ENCODE measurements at regions not wholly inside any gene's neighbourhood (a gene's known extent, or its start where the extent isn't known, plus 50 kb on each side); places are given as distances from the start of the nearest gene placed in this dataset.
"Not testable (repeated sequence)": the region's sequence is repeated elsewhere in the genome, so short reads cannot be mapped to it uniquely, and the experiment has no call there.

GRCh38 chr2:146981921-146982320 is 862.9 kb upstream of the ACVR2A start:
- no peak overlapping the region for H3K4me3 Mint-ChIP-seq (ENCODE audit: low read depth)
- no peaks in the 10 kb centered on the region for H3K4me1 Mint-ChIP-seq (ENCODE audit: low read depth)
- H3K36me3 Mint-ChIP-seq (ENCODE audit: low read depth) = no peaks in the 10 kb centered on the region
- DNase-seq (ENCODE audit: low spot score) = no peak
- H3K27me3 Mint-ChIP-seq (ENCODE audit: low read depth) = no peaks in the 10 kb centered on the region
- H3K9me3 Mint-ChIP-seq = peaks cover 4% of the 10 kb centered on the region
- no peak overlapping the region for H3K27ac Mint-ChIP-seq
- intact Hi-C loops (cut with micrococcal nuclease) = no loop called here

- Mint-ChIP-seq H3K27ac (no peak overlapping the region), H3K4me3 (ENCODE audit: low read depth) (no peak overlapping the region), H3K36me3 (ENCODE audit: low read depth) (no peaks in the 10 kb centered on the region), H3K27me3 (ENCODE audit: low read depth) (no peaks in the 10 kb centered on the region), H3K9me3 (peaks cover 4% of the 10 kb centered on the region), H3K4me1 (ENCODE audit: low read depth) (no peaks in the 10 kb centered on the region)
- intact Hi-C loops (cut with micrococcal nuclease) = no loop called here
- no peak for DNase-seq (ENCODE audit: low spot score)
These were observed 865.1 kb upstream of the ACVR2A start for GRCh38 chr2:146979746-146980145.

- Mint-ChIP-seq H3K27me3 (ENCODE audit: low read depth) (no peaks in the 10 kb centered on the region), H3K9me3 (peaks cover 4% of the 10 kb centered on the region), H3K4me1 (ENCODE audit: low read depth) (no peaks in the 10 kb centered on the region), H3K27ac (no peak overlapping the region), H3K36me3 (ENCODE audit: low read depth) (no peaks in the 10 kb centered on the region), H3K4me3 (ENCODE audit: low read depth) (no peak overlapping the region)
- intact Hi-C loops (cut with micrococcal nuclease) = no loop called here
- no peak for DNase-seq (ENCODE audit: low spot score)
These were observed 866.0 kb upstream of the ACVR2A start for GRCh38 chr2:146978577-146979555.

GRCh38 chr2:146970981-146971380 is 873.8 kb upstream of the ACVR2A start:
- DNase-seq (ENCODE audit: low spot score); H3K36me3 Mint-ChIP-seq (ENCODE audit: low read depth); H3K9me3 Mint-ChIP-seq; intact Hi-C loops (cut with micrococcal nuclease); H3K27me3 Mint-ChIP-seq (ENCODE audit: low read depth); H3K27ac Mint-ChIP-seq; H3K4me1 Mint-ChIP-seq (ENCODE audit: low read depth); H3K4me3 Mint-ChIP-seq (ENCODE audit: low read depth): not testable (repeated sequence)

GRCh38 chr2:146969703-146970102 is 875.1 kb upstream of the ACVR2A start:
- H3K9me3 Mint-ChIP-seq; intact Hi-C loops (cut with micrococcal nuclease): not testable (repeated sequence)

GRCh38 chr2:146964494-146964893 is 880.3 kb upstream of the ACVR2A start:
- H3K27me3 Mint-ChIP-seq (ENCODE audit: low read depth) = no peaks in the 10 kb centered on the region

More at GRCh38 chr2:146969703-146970102, 875.1 kb upstream of the ACVR2A start:
- not testable (repeated sequence) for H3K4me3 Mint-ChIP-seq (ENCODE audit: low read depth); H3K36me3 Mint-ChIP-seq (ENCODE audit: low read depth); H3K27me3 Mint-ChIP-seq (ENCODE audit: low read depth); H3K27ac Mint-ChIP-seq; DNase-seq (ENCODE audit: low spot score); H3K4me1 Mint-ChIP-seq (ENCODE audit: low read depth)

GRCh38 chr2:146954544-146954943 is 890.3 kb upstream of the ACVR2A start:
- intact Hi-C loops (cut with micrococcal nuclease) = no loop called here
- no peak for DNase-seq (ENCODE audit: low spot score)
- no peaks in the 10 kb centered on the region for H3K9me3 Mint-ChIP-seq
- H3K36me3 Mint-ChIP-seq (ENCODE audit: low read depth) = no peaks in the 10 kb centered on the region
- H3K4me3 Mint-ChIP-seq (ENCODE audit: low read depth) = no peak overlapping the region
- no peaks in the 10 kb centered on the region for H3K27me3 Mint-ChIP-seq (ENCODE audit: low read depth)
- no peaks in the 10 kb centered on the region for H3K4me1 Mint-ChIP-seq (ENCODE audit: low read depth)
- H3K27ac Mint-ChIP-seq = no peak overlapping the region

More at GRCh38 chr2:146964494-146964893, 880.3 kb upstream of the ACVR2A start:
- Mint-ChIP-seq H3K9me3 (peaks cover 3% of the 10 kb centered on the region), H3K4me1 (ENCODE audit: low read depth) (no peaks in the 10 kb centered on the region), H3K36me3 (ENCODE audit: low read depth) (no peaks in the 10 kb centered on the region), H3K27ac (no peak overlapping the region), H3K4me3 (ENCODE audit: low read depth) (no peak overlapping the region)
- intact Hi-C loops (cut with micrococcal nuclease) = no loop called here
- DNase-seq (ENCODE audit: low spot score) = no peak

- H3K4me1 Mint-ChIP-seq (ENCODE audit: low read depth) = no peaks in the 10 kb centered on the region
- intact Hi-C loops (cut with micrococcal nuclease) = no loop called here
These were observed 892.1 kb upstream of the ACVR2A start for GRCh38 chr2:146952696-146953095.

GRCh38 chr2:146950911-146951310 is 893.9 kb upstream of the ACVR2A start:
- H3K27me3 Mint-ChIP-seq (ENCODE audit: low read depth) = no peaks in the 10 kb centered on the region
- H3K4me3 Mint-ChIP-seq (ENCODE audit: low read depth) = no peak overlapping the region
- no peak for DNase-seq (ENCODE audit: low spot score)
- intact Hi-C loops (cut with micrococcal nuclease) = no loop called here
- H3K4me1 Mint-ChIP-seq (ENCODE audit: low read depth) = no peaks in the 10 kb centered on the region
- H3K9me3 Mint-ChIP-seq = no peaks in the 10 kb centered on the region
- H3K27ac Mint-ChIP-seq = no peak overlapping the region
- no peaks in the 10 kb centered on the region for H3K36me3 Mint-ChIP-seq (ENCODE audit: low read depth)

More at GRCh38 chr2:146952696-146953095, 892.1 kb upstream of the ACVR2A start:
- no peaks in the 10 kb centered on the region for H3K27me3 Mint-ChIP-seq (ENCODE audit: low read depth)
- no peak overlapping the region for H3K4me3 Mint-ChIP-seq (ENCODE audit: low read depth)
- H3K27ac Mint-ChIP-seq = no peak overlapping the region
- no peaks in the 10 kb centered on the region for H3K9me3 Mint-ChIP-seq
- DNase-seq (ENCODE audit: low spot score) = no peak
- H3K36me3 Mint-ChIP-seq (ENCODE audit: low read depth) = no peaks in the 10 kb centered on the region

GRCh38 chr2:146950361-146950760 is 894.5 kb upstream of the ACVR2A start:
- DNase-seq (ENCODE audit: low spot score) = no peak
- H3K27me3 Mint-ChIP-seq (ENCODE audit: low read depth) = no peaks in the 10 kb centered on the region
- intact Hi-C loops (cut with micrococcal nuclease) = no loop called here
- H3K4me1 Mint-ChIP-seq (ENCODE audit: low read depth) = no peaks in the 10 kb centered on the region
- H3K27ac Mint-ChIP-seq = no peak overlapping the region
- H3K36me3 Mint-ChIP-seq (ENCODE audit: low read depth) = no peaks in the 10 kb centered on the region
- H3K4me3 Mint-ChIP-seq (ENCODE audit: low read depth) = no peak overlapping the region
- no peaks in the 10 kb centered on the region for H3K9me3 Mint-ChIP-seq

- H3K27me3 Mint-ChIP-seq (ENCODE audit: low read depth) = no peaks in the 10 kb centered on the region
- intact Hi-C loops (cut with micrococcal nuclease) = no loop called here
- no peaks in the 10 kb centered on the region for H3K9me3 Mint-ChIP-seq
- DNase-seq (ENCODE audit: low spot score) = no peak
- H3K4me1 Mint-ChIP-seq (ENCODE audit: low read depth) = no peaks in the 10 kb centered on the region
- no peaks in the 10 kb centered on the region for H3K36me3 Mint-ChIP-seq (ENCODE audit: low read depth)
- no peak overlapping the region for H3K27ac Mint-ChIP-seq
- no peak overlapping the region for H3K4me3 Mint-ChIP-seq (ENCODE audit: low read depth)
These were observed 895.4 kb upstream of the ACVR2A start for GRCh38 chr2:146949400-146949799.

GRCh38 chr2:146944601-146945000 is 900.2 kb upstream of the ACVR2A start:
- Mint-ChIP-seq H3K4me1 (ENCODE audit: low read depth) (no peaks in the 10 kb centered on the region), H3K36me3 (ENCODE audit: low read depth) (no peaks in the 10 kb centered on the region), H3K9me3 (no peaks in the 10 kb centered on the region), H3K27ac (no peak overlapping the region), H3K27me3 (ENCODE audit: low read depth) (no peaks in the 10 kb centered on the region), H3K4me3 (ENCODE audit: low read depth) (no peak overlapping the region)
- intact Hi-C loops (cut with micrococcal nuclease) = no loop called here
- DNase-seq (ENCODE audit: low spot score) = no peak

GRCh38 chr2:146939991-146940685 is 904.7 kb upstream of the ACVR2A start:
- Mint-ChIP-seq H3K4me3 (ENCODE audit: low read depth) (no peak overlapping the region), H3K27me3 (ENCODE audit: low read depth) (no peaks in the 10 kb centered on the region), H3K27ac (no peak overlapping the region), H3K4me1 (ENCODE audit: low read depth) (no peaks in the 10 kb centered on the region), H3K9me3 (no peaks in the 10 kb centered on the region), H3K36me3 (ENCODE audit: low read depth) (no peaks in the 10 kb centered on the region)
- intact Hi-C loops (cut with micrococcal nuclease) = no loop called here
- DNase-seq (ENCODE audit: low spot score) = no peak
